H1 (cell line): ENCODE measurements at regions not wholly inside any gene's neighbourhood (a gene's known extent, or its start where the extent isn't known, plus 50 kb on each side); places are given as distances from the start of the nearest gene placed in this dataset.

ENCODE experiments used
- CTCF ChIA-PET: fragments of 300-600 bp; sonication (Branson Sonifier 250); formaldehyde crosslinking; loops from one replicate; lab custom pipeline; 2021; ENCODE audit not compliant: partially characterized antibody; lab: Charles Lee
- POLR2A ChIA-PET: fragments of 300-600 bp; sonication (Branson Sonifier 250); formaldehyde crosslinking; loops from one replicate; lab custom pipeline; 2021; ENCODE audit warnings: inconsistent platforms; ENCODE audit not compliant: partially characterized antibody; lab: Charles Lee
- DNase-seq, 2 experiments: peaks; one replicate each; pipeline versions ENCODE4 v3.0.0 to v3.0.0-alpha.2; 2010 to 2022; ENCODE audit warnings: low spot score in 2 of 2, low read depth in 1 of 2, mixed read lengths in 1 of 2
- FAIRE-seq: peaks from 2 replicates; lab custom pipeline; 2011; peaks lifted over from hg19 to GRCh38; lab: Jason Lieb, UNC
- H2AFZ ChIP-seq: 2 replicates; pipeline ENCODE4 v1.8.1; 2012; ENCODE audit warnings: low read length, inconsistent platforms
- H2AK5ac ChIP-seq: 2 replicates; pipeline ENCODE4 v1.6.1; 2013; ENCODE audit warnings: low read depth, low read length
- H2BK120ac ChIP-seq: replicated peaks from 2 replicates; pipeline ENCODE3; 2013; ENCODE audit warnings: low read depth, low read length, inconsistent platforms
- H2BK12ac ChIP-seq: 2 replicates; pipeline ENCODE4 v1.6.1; 2013; ENCODE audit warnings: low read depth, low read length
- H2BK15ac ChIP-seq: 2 replicates; pipeline ENCODE4 v1.6.1; 2013; ENCODE audit warnings: low read length
- H2BK20ac ChIP-seq: 2 replicates; pipeline ENCODE4 v1.6.1; 2013; ENCODE audit warnings: low read length
- H2BK5ac ChIP-seq: 2 replicates; pipeline ENCODE4 v1.6.1; 2013; ENCODE audit warnings: low read depth, low read length
- H3K14ac ChIP-seq: 2 replicates; pipeline ENCODE4 v1.6.1; 2013; ENCODE audit warnings: inconsistent platforms; ENCODE audit not compliant: insufficient read length
- H3K18ac ChIP-seq: 2 replicates; pipeline ENCODE4 v1.6.1; 2013; ENCODE audit warnings: low read length; ENCODE audit errors: extremely low read depth
- H3K23ac ChIP-seq: 2 replicates; pipeline ENCODE4 v1.6.1; 2013; ENCODE audit warnings: inconsistent platforms; ENCODE audit not compliant: insufficient read length
- H3K23me2 ChIP-seq: 2 replicates; pipeline ENCODE4 v1.6.1; 2013; ENCODE audit warnings: low read depth, low read length
- H3K27ac ChIP-seq: 2 replicates; pipeline ENCODE4 v1.6.1; 2011; ENCODE audit warnings: low read depth, low read length, inconsistent platforms
- H3K27me3 ChIP-seq, 4 experiments: replicated peaks in 1 of 4; 1 replicate in 1 of 4; 2 replicates in 3 of 4; pipeline versions ENCODE4 v1.6.1 to v1.8.1; 2011 to 2013; ENCODE audit warnings: low read length in 3 of 4, mild to moderate bottlenecking in 3 of 4, inconsistent platforms in 2 of 4, mixed read lengths in 2 of 4, moderate library complexity in 1 of 4; ENCODE audit not compliant: control insufficient read depth in 3 of 4, insufficient read depth in 3 of 4; ENCODE audit errors: extremely low read depth in 1 of 4
- H3K36me3 ChIP-seq, 4 experiments: 2 replicates each; pipeline versions ENCODE4 v1.6.1 to v1.8.1; 2011 to 2013; ENCODE audit warnings: mild to moderate bottlenecking in 4 of 4, low read length in 3 of 4, moderate library complexity in 2 of 4, control low read depth in 1 of 4, inconsistent platforms in 1 of 4; ENCODE audit not compliant: insufficient read depth in 4 of 4, control insufficient read depth in 2 of 4
- H3K4ac ChIP-seq: replicated peaks from 2 replicates; pipeline ENCODE3; 2013; ENCODE audit warnings: low read length, low read depth, mixed read lengths, inconsistent platforms; ENCODE audit not compliant: insufficient read length
- H3K4me1 ChIP-seq, 4 experiments: replicated peaks in 1 of 4; 1 replicate in 1 of 4; 2 replicates in 3 of 4; pipeline versions ENCODE4 v1.6.1 to v1.8.1; 2011 to 2013; ENCODE audit warnings: low read length in 3 of 4, inconsistent platforms in 2 of 4, mixed read lengths in 1 of 4; ENCODE audit not compliant: insufficient read depth in 4 of 4, control insufficient read depth in 3 of 4
- H3K4me2 ChIP-seq, 2 experiments: 2 replicates each; pipeline versions ENCODE4 v1.6.1 to v1.8.1; 2011 to 2013; ENCODE audit warnings: low read depth in 2 of 2, low read length in 2 of 2, control low read depth in 1 of 2, inconsistent platforms in 1 of 2, mild to moderate bottlenecking in 1 of 2; ENCODE audit not compliant: insufficient read depth in 1 of 2
- H3K4me3 ChIP-seq, 4 experiments: fragments of 200-600, 300-600 bp in 1 of 4; sonication (generic), shearing (Covaris generic), sonication (Bioruptor Twin) in 1 of 4; 2 replicates each; pipeline versions ENCODE4 v1.5.1 to v1.8.1; 2011 to 2016; ENCODE audit warnings: low read length in 4 of 4, low read depth in 3 of 4, control low read depth in 2 of 4, inconsistent platforms in 2 of 4, mild to moderate bottlenecking in 2 of 4, mixed read lengths in 1 of 4, moderate library complexity in 1 of 4; ENCODE audit not compliant: insufficient read depth in 2 of 4; ENCODE audit errors: extremely low read depth in 1 of 4
- H3K56ac ChIP-seq: replicated peaks from 2 replicates; pipeline ENCODE3; 2013; ENCODE audit warnings: low read depth, mild to moderate bottlenecking, mixed read lengths, low read length, inconsistent platforms; ENCODE audit not compliant: insufficient read length
- H3K79me1 ChIP-seq: 2 replicates; pipeline ENCODE4 v1.6.1; 2013; ENCODE audit warnings: low read depth, low read length, control low read depth
- H3K79me2 ChIP-seq, 2 experiments: 2 replicates each; pipeline versions ENCODE4 v1.6.1 to v1.8.1; 2012 to 2013; ENCODE audit warnings: low read length in 2 of 2, mild to moderate bottlenecking in 2 of 2, inconsistent platforms in 1 of 2; ENCODE audit not compliant: insufficient read depth in 2 of 2, control insufficient read depth in 1 of 2
- H3K9ac ChIP-seq, 4 experiments: replicated peaks in 1 of 4; 1 replicate in 1 of 4; 2 replicates in 3 of 4; pipeline versions ENCODE4 v1.6.1 to v1.8.1; 2011 to 2013; ENCODE audit warnings: low read depth in 3 of 4, low read length in 3 of 4, control low read depth in 2 of 4, mild to moderate bottlenecking in 2 of 4, moderate library complexity in 2 of 4, inconsistent platforms in 1 of 4; ENCODE audit errors: extremely low read depth in 1 of 4
- H3K9me3 ChIP-seq, 2 experiments: 2 replicates each; pipeline versions ENCODE4 v1.6.1 to v1.8.1; 2012 to 2013; ENCODE audit warnings: mild to moderate bottlenecking in 2 of 2, moderate library complexity in 2 of 2, control low read depth in 1 of 2, inconsistent platforms in 1 of 2, low read depth in 1 of 2, low read length in 1 of 2, mixed read lengths in 1 of 2; ENCODE audit not compliant: insufficient read depth in 2 of 2
- H4K20me1 ChIP-seq, 2 experiments: replicated peaks in 1 of 2; 2 replicates each; pipeline versions ENCODE3 to v1.8.1; 2011 to 2013; ENCODE audit warnings: inconsistent platforms in 2 of 2, low read length in 2 of 2, mild to moderate bottlenecking in 1 of 2; ENCODE audit not compliant: insufficient read depth in 2 of 2, control insufficient read depth in 1 of 2
- H4K5ac ChIP-seq: 2 replicates; pipeline ENCODE4 v1.6.1; 2013; ENCODE audit warnings: low read length, low read depth, mixed read lengths, inconsistent platforms; ENCODE audit not compliant: insufficient read length
- H4K8ac ChIP-seq: 2 replicates; pipeline ENCODE4 v1.8.0; 2013; ENCODE audit warnings: mild to moderate bottlenecking, moderate library complexity, low read length, inconsistent platforms; ENCODE audit not compliant: insufficient read depth; ENCODE audit errors: extremely low read depth
- H4K91ac ChIP-seq: replicated peaks from 2 replicates; pipeline ENCODE3; 2013; ENCODE audit warnings: low read length, mixed read lengths, inconsistent platforms; ENCODE audit not compliant: insufficient read length
- GTF2F1 ChIP-seq: IDR thresholded peaks from 2 replicates; pipeline ENCODE4 v1.6.1; 2012; ENCODE audit warnings: low read depth, low read length, improper control_type of control experiment, borderline replicate concordance
- PHF8 ChIP-seq: fragments of 200-600 bp; sonication (generic); conservative IDR thresholded peaks from 2 replicates; pipeline ENCODE4 v1.7.1; 2012; ENCODE audit warnings: low read depth, mild to moderate bottlenecking, inconsistent platforms, low read length, moderate library complexity
- WGBS, 2 experiments: shearing (Covaris generic) in 1 of 2; methylation state at CpG; one replicate each; pipeline versions ENCODE4 v1.1.6 to v1.1.7; 2013 to 2015; ENCODE audit warnings: low lambda C conversion rate in 2 of 2, mixed read lengths in 2 of 2, inconsistent platforms in 1 of 2, low coverage in 1 of 2, missing lambda C conversion rate in 1 of 2; ENCODE audit not compliant: insufficient replicate concordance in 2 of 2, insufficient coverage in 1 of 2, insufficient read length in 1 of 2; ENCODE audit errors: extremely low coverage in 1 of 2, missing lambda C conversion rate in 1 of 2; 5-methylcytosine and 5-hydroxymethylcytosine counted together

- no peaks in the 10 kb centered on the region for H3K4me1 ChIP-seq
Observed at GRCh38 chr11:26801601-26802000, 79.7 kb upstream of the SLC5A12 start.

More at GRCh38 chr11:26801601-26802000, 79.7 kb upstream of the SLC5A12 start:
- Histone ChIP-seq H3K14ac (no peak overlapping the region), H4K8ac (no peak overlapping the region), H3K79me2 (no peaks in the 10 kb centered on the region), H3K9ac (no peak overlapping the region), H2AK5ac (no peak overlapping the region), H3K27me3 (no peaks in the 10 kb centered on the region), H4K5ac (no peak overlapping the region), H3K9me3 (no peaks in the 10 kb centered on the region), H3K4me2 (no peak overlapping the region), H2BK15ac (no peak overlapping the region)
- CTCF ChIA-PET: interaction anchor here (1.0 kb wide), 1 partner anchor 410 kb away, joined by 3 read pairs; no protein-coding TSS in a partner anchor
- TF ChIP-seq PHF8 (no peak), GTF2F1 (no peak)
- TF ChIP-seq, all 59 proteins: peak for 0
- Histone ChIP-seq H2BK120ac (no peak overlapping the region), H3K79me1 (no peaks in the 10 kb centered on the region), H2BK20ac (no peak overlapping the region), H3K18ac (no peak overlapping the region), H3K56ac (no peak overlapping the region), H3K4ac (no peak overlapping the region), H2BK5ac (no peak overlapping the region), H3K36me3 (no peaks in the 10 kb centered on the region), H2BK12ac (no peak overlapping the region), H3K4me3 (no peak overlapping the region), H4K20me1 (no peaks in the 10 kb centered on the region), H4K91ac (no peak overlapping the region), H2AFZ (no peak overlapping the region), H3K23ac (no peak overlapping the region), H3K23me2 (no peaks in the 10 kb centered on the region), H3K27ac (no peak overlapping the region)
- DNase-seq: no peak
- FAIRE-seq: no peak
- 94% methylated on average over 1 of the region's 1 CpG; no CpG with 5 or more reads in 1 of the 2 experiments for WGBS, 2 experiments
- POLR2A ChIA-PET: no interaction called here
